Activated naive CD8-positive, alpha-beta T cell (primary cell): ENCODE measurements at regions not wholly inside any gene's neighbourhood (a gene's known extent, or its start where the extent isn't known, plus 50 kb on each side); places are given as distances from the start of the nearest gene placed in this dataset.
A peak's percentile ranks its signal among the peaks of the same experiment; 100 is the strongest.
"Not testable (repeated sequence)": the region's sequence is repeated elsewhere in the genome, so short reads cannot be mapped to it uniquely, and the experiment has no call there.

Experiments used
- H3K27ac Mint-ChIP-seq: one replicate; pipeline ENCODE4 v1.8.0; 2021; ENCODE audit warnings: mixed read lengths
- H3K27me3 Mint-ChIP-seq: one replicate; pipeline ENCODE4 v1.8.0; 2021; ENCODE audit warnings: mixed read lengths
- H3K36me3 Mint-ChIP-seq: one replicate; pipeline ENCODE4 v1.8.0; 2021; ENCODE audit warnings: mixed read lengths
- H3K4me1 Mint-ChIP-seq: one replicate; pipeline ENCODE4 v1.8.0; 2021; ENCODE audit warnings: low read depth, mixed read lengths
- H3K4me3 Mint-ChIP-seq: one replicate; pipeline ENCODE4 v1.8.0; 2021; ENCODE audit warnings: mild to moderate bottlenecking, mixed read lengths
- H3K9me3 Mint-ChIP-seq: one replicate; pipeline ENCODE4 v1.8.0; 2021; ENCODE audit warnings: low read depth, mixed read lengths

- H3K9me3 Mint-ChIP-seq: peaks cover 3% of the 10 kb centered on the region
- peaks cover 3% of the 10 kb centered on the region for H3K4me1 Mint-ChIP-seq
- H3K4me3 Mint-ChIP-seq: no peak overlapping the region
- H3K36me3 Mint-ChIP-seq: peaks cover 2% of the 10 kb centered on the region
- H3K27ac Mint-ChIP-seq: no peak overlapping the region
- H3K27me3 Mint-ChIP-seq: no peaks in the 10 kb centered on the region
Measured at GRCh38 chr20:5696011-5696559, 54.1 kb upstream of the SHLD1 start.

- Mint-ChIP-seq H3K27me3 (no peaks in the 10 kb centered on the region), H3K4me1 (peaks cover 5% of the 10 kb centered on the region), H3K36me3 (peaks cover 2% of the 10 kb centered on the region), H3K4me3 (no peak overlapping the region), H3K27ac (no peak overlapping the region), H3K9me3 (peaks cover 3% of the 10 kb centered on the region)
Measured at GRCh38 chr20:5691918-5692618, 58.1 kb upstream of the SHLD1 start.

GRCh38 chr20:5689463-5689862, 60.7 kb upstream of the SHLD1 start:
- Mint-ChIP-seq H3K4me1 (peaks cover 5% of the 10 kb centered on the region), H3K4me3 (no peak overlapping the region), H3K27ac (no peak overlapping the region), H3K36me3 (no peaks in the 10 kb centered on the region), H3K27me3 (no peaks in the 10 kb centered on the region), H3K9me3 (no peaks in the 10 kb centered on the region)

- Mint-ChIP-seq H3K27me3 (no peaks in the 10 kb centered on the region), H3K9me3 (no peaks in the 10 kb centered on the region), H3K4me1 (peaks cover 5% of the 10 kb centered on the region)
Measured at GRCh38 chr20:5688431-5688972, 61.7 kb upstream of the SHLD1 start.

GRCh38 chr20:5687884-5688283, 62.3 kb upstream of the SHLD1 start:
- Mint-ChIP-seq H3K4me3 (no peak overlapping the region), H3K27me3 (no peaks in the 10 kb centered on the region), H3K9me3 (no peaks in the 10 kb centered on the region), H3K27ac (no peak overlapping the region), H3K36me3 (no peaks in the 10 kb centered on the region), H3K4me1 (peaks cover 5% of the 10 kb centered on the region)

More at GRCh38 chr20:5688431-5688972, 61.7 kb upstream of the SHLD1 start:
- Mint-ChIP-seq H3K27ac (no peak overlapping the region), H3K4me3 (no peak overlapping the region), H3K36me3 (no peaks in the 10 kb centered on the region)

GRCh38 chr20:5686384-5687105, 63.7 kb upstream of the SHLD1 start:
- H3K4me1 Mint-ChIP-seq: peaks cover 2% of the 10 kb centered on the region
- H3K4me3 Mint-ChIP-seq: no peak overlapping the region
- no peaks in the 10 kb centered on the region for H3K36me3 Mint-ChIP-seq
- no peaks in the 10 kb centered on the region for H3K9me3 Mint-ChIP-seq
- H3K27ac Mint-ChIP-seq: no peak overlapping the region
- no peaks in the 10 kb centered on the region for H3K27me3 Mint-ChIP-seq

GRCh38 chr20:5682556-5682955, 67.6 kb upstream of the SHLD1 start:
- not testable (repeated sequence) for H3K27ac Mint-ChIP-seq

GRCh38 chr20:5680192-5680591, 69.4 kb upstream of the GPCPD1 start:
- H3K27ac Mint-ChIP-seq: no peak overlapping the region
- peaks cover 2% of the 10 kb centered on the region for H3K4me1 Mint-ChIP-seq
- H3K36me3 Mint-ChIP-seq: no peaks in the 10 kb centered on the region
- no peaks in the 10 kb centered on the region for H3K9me3 Mint-ChIP-seq
- no peak overlapping the region for H3K4me3 Mint-ChIP-seq
- no peaks in the 10 kb centered on the region for H3K27me3 Mint-ChIP-seq

More at GRCh38 chr20:5682556-5682955, 67.6 kb upstream of the SHLD1 start:
- H3K4me1 Mint-ChIP-seq, H3K4me3 Mint-ChIP-seq, H3K36me3 Mint-ChIP-seq, H3K9me3 Mint-ChIP-seq, H3K27me3 Mint-ChIP-seq: not testable (repeated sequence)

GRCh38 chr20:5678777-5679176, 68.0 kb upstream of the GPCPD1 start:
- no peak overlapping the region for H3K4me3 Mint-ChIP-seq
- peaks cover 13% of the 10 kb centered on the region for H3K4me1 Mint-ChIP-seq
- H3K9me3 Mint-ChIP-seq: no peaks in the 10 kb centered on the region
- no peaks in the 10 kb centered on the region for H3K27me3 Mint-ChIP-seq
- H3K27ac Mint-ChIP-seq: no peak overlapping the region
- no peaks in the 10 kb centered on the region for H3K36me3 Mint-ChIP-seq

GRCh38 chr20:5677944-5678343, 67.1 kb upstream of the GPCPD1 start:
- H3K27me3 Mint-ChIP-seq, H3K36me3 Mint-ChIP-seq, H3K4me3 Mint-ChIP-seq, H3K27ac Mint-ChIP-seq, H3K9me3 Mint-ChIP-seq: not testable (repeated sequence)
- H3K4me1 Mint-ChIP-seq: peaks cover 13% of the 10 kb centered on the region

GRCh38 chr20:5677389-5677788, 66.6 kb upstream of the GPCPD1 start:
- no peak overlapping the region for H3K27ac Mint-ChIP-seq
- H3K4me1 Mint-ChIP-seq: peaks cover 13% of the 10 kb centered on the region
- H3K36me3 Mint-ChIP-seq: no peaks in the 10 kb centered on the region
- H3K4me3 Mint-ChIP-seq: no peak overlapping the region
- no peaks in the 10 kb centered on the region for H3K27me3 Mint-ChIP-seq
- H3K9me3 Mint-ChIP-seq: no peaks in the 10 kb centered on the region

- peaks cover 15% of the 10 kb centered on the region for H3K4me1 Mint-ChIP-seq
- H3K36me3 Mint-ChIP-seq: no peaks in the 10 kb centered on the region
- no peak overlapping the region for H3K4me3 Mint-ChIP-seq
- H3K9me3 Mint-ChIP-seq: no peaks in the 10 kb centered on the region
- H3K27me3 Mint-ChIP-seq: no peaks in the 10 kb centered on the region
- H3K27ac Mint-ChIP-seq: no peak overlapping the region
Measured at GRCh38 chr20:5675103-5676091, 64.6 kb upstream of the GPCPD1 start.

- no peaks in the 10 kb centered on the region for H3K36me3 Mint-ChIP-seq
- H3K27ac Mint-ChIP-seq: peak overlapping the region; percentile 89
- H3K4me1 Mint-ChIP-seq: peaks cover 15% of the 10 kb centered on the region
- H3K27me3 Mint-ChIP-seq: no peaks in the 10 kb centered on the region
- no peak overlapping the region for H3K4me3 Mint-ChIP-seq
- no peaks in the 10 kb centered on the region for H3K9me3 Mint-ChIP-seq
Measured at GRCh38 chr20:5674176-5674660, 63.4 kb upstream of the GPCPD1 start.

- Mint-ChIP-seq H3K9me3 (no peaks in the 10 kb centered on the region), H3K4me1 (peaks cover 15% of the 10 kb centered on the region)
Measured at GRCh38 chr20:5670874-5671273, 60.1 kb upstream of the GPCPD1 start.

More at GRCh38 chr20:5670874-5671273, 60.1 kb upstream of the GPCPD1 start:
- H3K27me3 Mint-ChIP-seq: no peaks in the 10 kb centered on the region
- H3K36me3 Mint-ChIP-seq: no peaks in the 10 kb centered on the region
- H3K4me3 Mint-ChIP-seq: no peak overlapping the region
- H3K27ac Mint-ChIP-seq: no peak overlapping the region
